ENCODE measurements at regions not wholly inside any gene's neighbourhood (a gene's known extent, or its start where the extent isn't known, plus 50 kb on each side); places are given as distances from the start of the nearest gene placed in this dataset.

- TF ChIP-seq CTCF (IDR thresholded peaks at IDR 0.05; ENCODE audit: borderline replicate concordance, extremely low read depth, low read length, poor library complexity, severe bottlenecking) (no peak), EZH2 (IDR thresholded peaks at IDR 0.05; ENCODE audit: borderline replicate concordance, low read depth, low read length, severe bottlenecking) (no peak)
Observed at GRCh38 chr10:60453036-60453435, 63.4 kb upstream of the ANK3 start.

All from DND-41 (cell line).